HEK293 (cell line): ENCODE measurements at regions not wholly inside any gene's neighbourhood (a gene's known extent, or its start where the extent isn't known, plus 50 kb on each side); places are given as distances from the start of the nearest gene placed in this dataset.

Source experiments
- CTCF ChIA-PET: fragments of 350-600 bp; formaldehyde crosslinking; extraction: SDS; loops from one replicate; lab custom pipeline; 2021; ENCODE audit warnings: antibody characterized with exemption; lab: Yijun Ruan, JAX
- POLR2A ChIA-PET: fragments of 300-600 bp; formaldehyde crosslinking; extraction: SDS; loops from one replicate; lab custom pipeline; 2020; ENCODE audit warnings: antibody characterized with exemption, inconsistent platforms; lab: Yijun Ruan, JAX
- H3K27ac ChIP-seq: fragments of 200-500 bp; sonication (Bioruptor generic); 2 replicates; pipeline ENCODE4 v1.5.1; 2014; ENCODE audit warnings: low read depth, low read length, control low read depth, inconsistent platforms; ENCODE audit errors: extremely low read depth
- H3K36me3 ChIP-seq, 2 experiments: fragments of 200-500 bp in 1 of 2; sonication (Bioruptor generic) in 1 of 2; 1 replicate in 1 of 2; 2 replicates in 1 of 2; pipeline ENCODE4 v1.5.1; 2014 to 2017; ENCODE audit warnings: inconsistent platforms in 2 of 2, low read length in 2 of 2; ENCODE audit not compliant: control insufficient read depth in 2 of 2, insufficient read depth in 1 of 2
- H3K4me1 ChIP-seq: fragments of 200-500 bp; sonication (Bioruptor generic); 2 replicates; pipeline ENCODE4 v1.5.1; 2014; ENCODE audit warnings: mild to moderate bottlenecking, low read length, inconsistent platforms; ENCODE audit not compliant: control insufficient read depth, insufficient read depth
- H3K4me3 ChIP-seq: 2 replicates; pipeline ENCODE4 v1.5.1; 2011; ENCODE audit warnings: low read depth, mild to moderate bottlenecking, control low read depth, low read length, moderate library complexity
- H3K9me3 ChIP-seq: fragments of 200-500 bp; sonication (Bioruptor generic); 2 replicates; pipeline ENCODE4 v1.5.1; 2014; ENCODE audit warnings: low read depth, low read length, inconsistent platforms; ENCODE audit not compliant: control insufficient read depth, insufficient read depth
- IKZF3 ChIP-seq: fragments of 450-650 bp; IDR thresholded peaks from 2 replicates; pipeline ENCODE4 v1.5.0; 2018; ENCODE audit warnings: missing biosample characterization, mild to moderate bottlenecking, missing genetic modification characterization, moderate library complexity
- KLF16 ChIP-seq: fragments of 450-650 bp; formaldehyde crosslinking; IDR thresholded peaks from 2 replicates; pipeline ENCODE4 v1.5.1; 2017; ENCODE audit warnings: missing biosample characterization, missing genetic modification characterization
- KLF9 ChIP-seq: fragments of 450-650 bp; formaldehyde crosslinking; IDR thresholded peaks from 2 replicates; pipeline ENCODE4 v1.5.1; 2016; ENCODE audit warnings: missing biosample characterization, missing genetic modification characterization, low read depth
- PRDM2 ChIP-seq: fragments of 450-650 bp; formaldehyde crosslinking; IDR thresholded peaks from 2 replicates; pipeline ENCODE4 v1.5.1; 2016; ENCODE audit warnings: missing biosample characterization, missing genetic modification characterization, borderline replicate concordance
- ZBTB11 ChIP-seq: fragments of 450-650 bp; formaldehyde crosslinking; conservative IDR thresholded peaks from 2 replicates; pipeline ENCODE4 v1.5.1; 2016; ENCODE audit warnings: low read depth, missing biosample characterization, missing genetic modification characterization
- ZFP3 ChIP-seq: fragments of 450-650 bp; formaldehyde crosslinking; IDR thresholded peaks from 2 replicates; pipeline ENCODE4 v1.5.1; 2016; ENCODE audit warnings: low read depth, missing biosample characterization, missing genetic modification characterization
- ZNF112 ChIP-seq: fragments of 450-650 bp; formaldehyde crosslinking; IDR thresholded peaks from 2 replicates; pipeline ENCODE4 v1.5.0; 2017; ENCODE audit warnings: missing biosample characterization, missing genetic modification characterization
- ZNF138 ChIP-seq: fragments of 450-650 bp; formaldehyde crosslinking; IDR thresholded peaks from 2 replicates; pipeline ENCODE4 v1.5.1; 2016; ENCODE audit warnings: missing biosample characterization, missing genetic modification characterization, borderline replicate concordance
- ZNF18 ChIP-seq: fragments of 450-650 bp; formaldehyde crosslinking; IDR thresholded peaks from 2 replicates; pipeline ENCODE4 v1.5.1; 2016; ENCODE audit warnings: missing biosample characterization, missing genetic modification characterization
- ZNF2 ChIP-seq: fragments of 450-650 bp; formaldehyde crosslinking; IDR thresholded peaks from 2 replicates; pipeline ENCODE4 v1.5.1; 2016; ENCODE audit warnings: missing biosample characterization, missing genetic modification characterization
- ZNF202 ChIP-seq: fragments of 450-650 bp; formaldehyde crosslinking; IDR thresholded peaks from 2 replicates; pipeline ENCODE4 v1.5.1; 2016; ENCODE audit warnings: missing biosample characterization, missing genetic modification characterization, borderline replicate concordance
- ZNF214 ChIP-seq: fragments of 450-650 bp; formaldehyde crosslinking; IDR thresholded peaks from 2 replicates; pipeline ENCODE4 v1.5.1; 2017; ENCODE audit warnings: missing biosample characterization, mild to moderate bottlenecking, missing genetic modification characterization, borderline replicate concordance
- ZNF23 ChIP-seq: fragments of 450-650 bp; formaldehyde crosslinking; IDR thresholded peaks from 2 replicates; pipeline ENCODE4 v1.5.1; 2016; ENCODE audit warnings: missing biosample characterization, missing genetic modification characterization, borderline replicate concordance
- ZNF24 ChIP-seq: fragments of 450-650 bp; formaldehyde crosslinking; IDR thresholded peaks from 2 replicates; pipeline ENCODE4 v1.5.1; 2016; ENCODE audit warnings: missing biosample characterization, missing genetic modification characterization
- ZNF549 ChIP-seq: fragments of 450-650 bp; IDR thresholded peaks from 2 replicates; pipeline ENCODE4 v1.5.1; 2018; ENCODE audit warnings: missing biosample characterization, missing genetic modification characterization, mild to moderate bottlenecking, inconsistent platforms, moderate library complexity
- ZNF571 ChIP-seq: fragments of 450-650 bp; formaldehyde crosslinking; IDR thresholded peaks from 2 replicates; pipeline ENCODE4 v1.5.0; 2017; ENCODE audit warnings: missing biosample characterization, missing genetic modification characterization
- ZNF596 ChIP-seq: fragments of 450-650 bp; IDR thresholded peaks from 2 replicates; pipeline ENCODE4 v1.5.0; 2018; ENCODE audit warnings: missing biosample characterization, mild to moderate bottlenecking, missing genetic modification characterization, moderate library complexity
- ZNF76 ChIP-seq: fragments of 450-650 bp; formaldehyde crosslinking; IDR thresholded peaks from 2 replicates; pipeline ENCODE4; 2016; ENCODE audit warnings: low read depth, missing biosample characterization, missing genetic modification characterization, borderline replicate concordance
- TF ChIP-seq, protein P1 (sequence below): fragments of 450-650 bp; formaldehyde crosslinking; IDR thresholded peaks from 2 replicates; pipeline ENCODE4 v1.5.1; 2017; ENCODE audit warnings: missing biosample characterization, missing genetic modification characterization
- TF ChIP-seq, protein P2 (sequence below): fragments of 450-650 bp; formaldehyde crosslinking; IDR thresholded peaks from 2 replicates; pipeline ENCODE4 v1.5.1; 2016; ENCODE audit warnings: missing biosample characterization, missing genetic modification characterization

GRCh38 chr4:182105416-182105815, 137.8 kb upstream of the TENM3 start (continued):
- TF ChIP-seq ZNF18 (tag by site-specific recombination) = no peak
- TF ChIP-seq, protein P1, sequence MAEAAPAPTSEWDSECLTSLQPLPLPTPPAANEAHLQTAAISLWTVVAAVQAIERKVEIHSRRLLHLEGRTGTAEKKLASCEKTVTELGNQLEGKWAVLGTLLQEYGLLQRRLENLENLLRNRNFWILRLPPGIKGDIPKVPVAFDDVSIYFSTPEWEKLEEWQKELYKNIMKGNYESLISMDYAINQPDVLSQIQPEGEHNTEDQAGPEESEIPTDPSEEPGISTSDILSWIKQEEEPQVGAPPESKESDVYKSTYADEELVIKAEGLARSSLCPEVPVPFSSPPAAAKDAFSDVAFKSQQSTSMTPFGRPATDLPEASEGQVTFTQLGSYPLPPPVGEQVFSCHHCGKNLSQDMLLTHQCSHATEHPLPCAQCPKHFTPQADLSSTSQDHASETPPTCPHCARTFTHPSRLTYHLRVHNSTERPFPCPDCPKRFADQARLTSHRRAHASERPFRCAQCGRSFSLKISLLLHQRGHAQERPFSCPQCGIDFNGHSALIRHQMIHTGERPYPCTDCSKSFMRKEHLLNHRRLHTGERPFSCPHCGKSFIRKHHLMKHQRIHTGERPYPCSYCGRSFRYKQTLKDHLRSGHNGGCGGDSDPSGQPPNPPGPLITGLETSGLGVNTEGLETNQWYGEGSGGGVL (tag by site-specific recombination) = no peak
- no peak for TF ChIP-seq PRDM2
- TF ChIP-seq KLF16 = no peak
- TF ChIP-seq ZNF23 = no peak

- ChIA-PET CTCF (no interaction called here), POLR2A (no interaction called here)
- H3K4me1 ChIP-seq = no peaks in the 10 kb centered on the region
- H3K4me3 ChIP-seq = no peak overlapping the region
- H3K9me3 ChIP-seq = no peaks in the 10 kb centered on the region
- H3K36me3 ChIP-seq = no peaks in the 10 kb centered on the region
- H3K27ac ChIP-seq = no peak overlapping the region
- TF ChIP-seq ZNF23 (no peak), KLF9 (tag by site-specific recombination) (no peak), ZNF76 (tag by site-specific recombination) (no peak), ZNF24 (tag by site-specific recombination) (no peak), ZNF571 (tag by site-specific recombination) (no peak), ZNF549 (tag by site-specific recombination) (no peak), ZNF596 (tag by site-specific recombination) (no peak), ZBTB11 (no peak), ZNF18 (tag by site-specific recombination) (no peak), ZNF202 (tag by site-specific recombination) (no peak), ZNF138 (tag by site-specific recombination) (no peak), ZNF214 (tag by site-specific recombination) (no peak), ZNF112 (tag by site-specific recombination) (no peak), ZNF2 (tag by site-specific recombination) (no peak), IKZF3 (tag by site-specific recombination) (no peak), ZFP3 (tag by site-specific recombination) (no peak)
- TF ChIP-seq, protein P2, sequence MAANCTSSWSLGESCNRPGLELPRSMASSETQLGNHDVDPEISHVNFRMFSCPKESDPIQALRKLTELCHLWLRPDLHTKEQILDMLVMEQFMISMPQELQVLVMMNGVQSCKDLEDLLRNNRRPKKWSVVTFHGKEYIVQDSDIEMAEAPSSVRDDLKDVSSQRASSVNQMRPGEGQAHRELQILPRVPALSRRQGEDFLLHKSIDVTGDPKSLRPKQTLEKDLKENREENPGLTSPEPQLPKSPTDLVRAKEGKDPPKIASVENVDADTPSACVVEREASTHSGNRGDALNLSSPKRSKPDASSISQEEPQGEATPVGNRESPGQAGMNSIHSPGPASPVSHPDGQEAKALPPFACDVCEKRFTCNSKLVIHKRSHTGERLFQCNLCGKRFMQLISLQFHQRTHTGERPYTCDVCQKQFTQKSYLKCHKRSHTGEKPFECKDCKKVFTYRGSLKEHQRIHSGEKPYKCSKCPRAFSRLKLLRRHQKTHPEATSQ = no peak
Observed at GRCh38 chr4:182107931-182108330, 135.3 kb upstream of the TENM3 start.
